Cardiac septum (tissue), 1 donor: ENCODE measurements at regions not wholly inside any gene's neighbourhood (a gene's known extent, or its start where the extent isn't known, plus 50 kb on each side); places are given as distances from the start of the nearest gene placed in this dataset.

Source experiments
- DNase-seq: peaks from one replicate; pipeline ENCODE4 v3.0.0-alpha.2; 2020; ENCODE audit warnings: low spot score
- intact Hi-C: fragments of 100-400 bp; cut with DNase I; formaldehyde crosslinking; loops from one replicate; pipeline ENCODE4 v1.14.0; 2022
- donor health status: DM: no; HTN: no; CAD: no.

DNA sequence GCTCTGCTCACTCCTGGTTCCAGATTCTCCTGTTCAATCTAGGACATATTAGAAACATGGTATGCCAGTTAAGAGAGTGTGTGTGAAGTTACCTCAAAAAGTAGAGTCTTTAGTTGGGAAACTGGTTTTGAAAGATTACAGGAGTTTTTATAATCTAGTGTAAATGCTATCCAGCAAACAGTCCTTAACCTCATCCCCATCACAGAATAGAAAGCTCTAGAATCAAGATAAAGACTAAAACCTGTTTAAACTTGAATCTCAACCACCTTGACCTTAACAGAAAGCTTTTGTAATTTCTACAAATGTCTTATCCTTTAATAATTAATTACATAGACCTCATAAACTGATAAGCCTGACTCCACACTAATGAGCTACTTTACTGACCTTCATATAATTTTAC lies 1288.7 kb upstream of the SORCS1 start:
- no peak for DNase-seq
- intact Hi-C loops = no loop called here

DNA sequence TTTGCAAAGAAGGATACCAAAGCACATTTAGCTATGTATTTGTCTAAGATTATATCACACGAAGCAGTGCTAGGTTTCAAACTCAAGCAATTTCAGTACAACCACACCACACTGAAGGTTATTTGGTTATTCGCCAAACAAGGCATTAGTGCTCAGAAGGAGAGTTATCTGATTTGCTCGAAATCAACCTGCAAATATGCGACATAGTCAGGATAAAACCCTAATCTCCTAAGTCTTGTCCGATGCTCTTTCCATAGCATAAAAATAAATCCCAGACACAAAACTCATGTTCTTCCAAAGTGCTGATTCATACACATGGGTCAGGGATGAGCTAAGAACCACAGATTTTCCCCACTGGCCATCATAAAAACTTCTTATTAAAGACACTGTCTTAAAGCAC lies 1288.0 kb upstream of the SORCS1 start:
- no peak for DNase-seq
- intact Hi-C loops = no loop called here

GRCh38 chr10:108450280-108450679 lies 1285.8 kb upstream of the SORCS1 start:
- intact Hi-C loops = no loop called here
- DNase-seq = no peak

DNA sequence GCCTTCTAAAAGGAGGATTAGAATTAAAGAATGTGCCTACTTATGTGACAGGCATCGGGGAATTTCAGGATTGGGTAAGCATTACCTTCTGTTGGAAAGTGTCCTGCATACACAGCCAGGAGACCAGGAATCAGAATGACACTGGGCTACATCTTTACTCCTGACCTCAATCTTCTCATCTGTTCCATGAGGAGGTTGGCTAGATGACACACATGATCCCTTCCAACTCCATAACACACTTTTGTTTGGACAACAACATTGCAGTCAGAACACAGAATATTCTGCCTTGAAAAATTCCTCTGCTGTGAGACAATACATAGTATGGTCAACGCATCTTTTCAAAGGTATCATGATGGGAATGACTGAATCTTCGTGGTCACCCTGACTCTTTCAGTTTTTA lies 1281.2 kb upstream of the SORCS1 start:
- intact Hi-C loops = no loop called here

DNA sequence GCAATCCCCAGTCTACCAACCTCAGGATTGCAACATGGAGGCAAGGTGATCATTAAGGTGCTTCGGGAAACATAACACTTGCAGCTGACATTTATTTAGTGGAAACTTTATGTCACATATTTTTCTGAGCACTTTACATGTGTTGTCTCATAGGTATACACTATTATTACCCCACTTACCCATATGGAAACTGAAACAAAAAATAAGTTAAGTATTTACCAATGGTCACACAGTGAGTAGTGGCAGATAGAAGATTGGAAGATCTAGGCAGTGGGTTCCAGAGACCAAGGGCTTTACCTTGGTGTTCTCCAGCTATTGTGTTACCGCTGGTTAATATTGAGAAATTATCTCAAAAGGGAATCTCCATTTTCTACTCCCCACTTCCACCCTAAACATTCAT lies 1279.1 kb upstream of the SORCS1 start:
- DNase-seq = no peak
- intact Hi-C loops = no loop called here

More for the DNA sequence above, 1281.2 kb upstream of the SORCS1 start:
- DNase-seq = no peak

DNA sequence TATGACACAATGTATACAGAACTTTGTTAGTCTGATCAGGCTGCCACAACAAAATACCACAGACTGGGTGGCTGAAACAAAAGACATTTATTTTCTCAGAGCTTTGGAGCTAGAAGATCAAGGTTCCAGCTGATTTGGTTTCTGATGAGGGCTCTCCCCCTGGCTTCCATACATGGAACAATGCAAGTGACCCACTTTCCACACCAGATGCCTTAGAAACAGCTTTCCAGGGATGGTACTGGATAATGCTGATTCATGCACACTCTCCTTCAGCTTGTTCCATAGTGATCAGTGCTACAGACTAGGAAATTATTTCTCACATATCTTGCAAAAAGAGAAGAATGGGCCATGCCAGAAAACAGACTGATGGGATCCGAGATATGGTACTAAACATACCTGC lies 1274.9 kb upstream of the SORCS1 start:
- no peak for DNase-seq
- intact Hi-C loops = no loop called here

DNA sequence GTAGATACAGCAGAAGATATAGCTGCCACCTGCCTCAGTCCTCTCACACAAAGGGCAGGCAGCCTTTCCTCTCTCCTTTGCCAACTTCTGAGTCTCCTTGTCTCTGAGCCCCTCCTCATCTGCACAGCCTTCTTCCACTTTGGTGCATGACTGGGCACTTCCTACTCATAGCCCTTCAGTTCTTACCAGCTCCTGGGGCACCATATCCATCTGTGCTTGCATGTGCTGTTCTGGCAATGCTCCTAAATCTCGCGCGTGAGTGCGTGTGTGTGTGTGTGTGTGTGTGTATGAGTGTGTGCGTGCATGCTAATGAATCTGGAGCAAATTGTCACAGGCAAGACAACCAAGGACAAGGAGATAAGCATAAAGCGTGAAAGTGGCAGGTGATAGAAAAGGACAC lies 1271.6 kb upstream of the SORCS1 start:
- DNase-seq = no peak
- intact Hi-C loops = no loop called here

DNA sequence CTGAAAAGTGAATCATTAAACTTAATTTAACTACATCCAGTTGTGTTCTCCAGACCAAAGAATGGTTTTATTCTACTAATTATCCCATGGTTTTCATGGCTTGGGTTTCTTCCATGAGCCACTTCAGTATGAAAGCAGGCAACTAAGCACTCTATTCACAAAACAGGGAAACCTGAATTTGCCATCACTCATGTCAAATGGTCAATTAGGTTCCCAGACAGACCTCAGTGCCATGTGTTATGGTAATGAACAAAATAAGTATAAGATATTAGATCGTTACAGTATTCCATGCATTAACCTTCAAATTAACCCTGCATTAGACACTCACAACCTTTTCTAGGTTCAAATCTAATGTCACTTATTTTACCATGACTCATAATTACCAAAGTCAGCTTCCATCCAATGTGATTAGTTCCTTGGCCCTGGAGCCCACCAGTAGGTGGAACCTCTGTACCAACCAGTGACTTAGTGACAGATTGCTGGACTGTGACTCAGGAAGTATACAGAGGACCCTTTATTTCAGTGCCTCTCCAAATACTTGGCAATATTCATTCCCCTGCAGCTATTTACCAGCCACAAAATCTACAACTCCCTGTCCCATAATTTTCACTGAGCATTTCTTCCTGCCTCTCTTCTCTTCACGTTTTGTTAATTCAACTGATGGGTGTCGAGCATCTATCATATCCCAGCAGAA lies 1270.2 kb upstream of the SORCS1 start:
- intact Hi-C loops = no loop called here
- no peak for DNase-seq

DNA sequence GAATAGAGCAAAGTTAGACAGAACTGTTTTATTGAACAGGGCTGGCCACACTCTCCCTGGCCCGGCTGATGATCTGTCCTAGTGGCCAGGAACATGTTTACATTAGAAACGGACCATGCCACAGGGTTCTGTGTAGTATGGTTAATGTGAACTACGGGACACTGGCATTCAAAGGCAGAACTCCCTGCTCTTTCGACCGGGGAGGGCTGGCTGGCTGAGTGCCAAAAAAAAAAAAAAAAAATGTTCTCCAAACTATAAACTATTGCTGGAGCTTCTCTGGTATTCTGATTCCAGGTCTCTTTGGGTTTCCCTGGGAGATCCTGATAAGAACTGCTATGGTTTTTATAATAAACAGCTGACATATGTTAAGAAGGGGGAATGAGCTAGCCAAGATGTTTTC lies 1262.6 kb upstream of the SORCS1 start:
- intact Hi-C loops = no loop called here
- no peak for DNase-seq

GRCh38 chr10:108425283-108425964 lies 1260.9 kb upstream of the SORCS1 start:
- DNase-seq = no peak
- intact Hi-C loops = no loop called here

GRCh38 chr10:108424656-108425055 lies 1260.2 kb upstream of the SORCS1 start:
- DNase-seq = no peak
- intact Hi-C loops = no loop called here

GRCh38 chr10:108422286-108422685 lies 1257.8 kb upstream of the SORCS1 start:
- intact Hi-C loops = no loop called here
- DNase-seq = no peak

- DNase-seq = no peak
- intact Hi-C loops = no loop called here
Observed at GRCh38 chr10:108421266-108421665, 1256.8 kb upstream of the SORCS1 start.

DNA sequence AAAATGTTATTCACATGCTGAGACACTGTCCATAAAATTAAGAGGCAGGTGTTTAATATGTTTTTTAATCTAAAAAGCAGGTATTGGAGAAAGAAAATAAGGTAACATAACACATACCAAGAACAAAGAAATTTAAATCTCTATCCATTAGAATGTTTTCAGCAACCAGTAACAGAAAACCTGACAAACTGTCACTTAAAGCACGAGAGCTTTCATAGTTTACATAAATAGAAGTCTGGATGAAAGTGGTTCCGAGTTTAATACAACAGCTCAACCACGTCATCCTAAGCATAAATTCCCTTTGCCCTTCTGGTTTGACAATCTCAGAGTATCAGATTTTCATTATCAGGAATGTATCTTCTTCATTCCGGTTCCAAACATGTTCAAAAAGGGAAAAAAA lies 1249.4 kb upstream of the SORCS1 start:
- intact Hi-C loops = no loop called here
- no peak for DNase-seq

DNA sequence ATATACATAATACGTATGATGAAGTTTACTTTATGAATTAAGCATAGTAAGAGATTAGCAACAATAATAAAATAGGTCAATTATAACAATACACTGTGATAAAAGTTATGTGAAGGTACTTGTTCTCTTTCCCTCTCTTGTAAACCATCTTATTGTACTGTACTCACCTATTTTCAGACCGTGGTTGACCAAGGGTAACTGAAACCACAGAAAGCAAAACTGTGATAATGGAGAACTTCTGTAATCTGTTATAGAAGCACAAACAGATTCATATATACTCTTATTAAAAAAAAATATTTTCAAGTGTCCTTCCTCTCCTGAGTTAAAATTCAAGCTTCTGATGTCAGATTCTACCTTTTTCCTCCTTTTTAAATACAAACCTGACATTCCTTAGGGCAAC lies 1247.8 kb upstream of the SORCS1 start:
- intact Hi-C loops = no loop called here
- DNase-seq = no peak

DNA sequence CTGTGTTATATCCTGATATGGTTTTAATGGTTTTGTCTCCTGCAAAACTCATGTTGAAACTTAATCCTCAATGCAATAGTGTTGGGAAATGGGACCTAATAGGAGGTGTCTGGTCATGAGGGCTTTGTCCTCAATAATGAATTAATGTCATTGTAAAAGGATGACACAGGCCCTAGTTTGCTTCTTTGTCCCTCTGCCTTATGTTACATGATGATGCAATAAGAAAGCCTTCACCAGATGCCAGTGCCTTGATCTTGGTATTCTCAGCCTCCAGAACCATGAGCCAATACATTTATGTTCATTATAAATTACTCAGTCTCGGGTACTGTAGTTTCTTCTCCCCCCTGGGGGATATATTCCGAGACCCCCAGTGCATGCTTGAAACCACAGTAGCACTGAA lies 1247.4 kb upstream of the SORCS1 start:
- intact Hi-C loops = no loop called here
- DNase-seq = no peak

DNA sequence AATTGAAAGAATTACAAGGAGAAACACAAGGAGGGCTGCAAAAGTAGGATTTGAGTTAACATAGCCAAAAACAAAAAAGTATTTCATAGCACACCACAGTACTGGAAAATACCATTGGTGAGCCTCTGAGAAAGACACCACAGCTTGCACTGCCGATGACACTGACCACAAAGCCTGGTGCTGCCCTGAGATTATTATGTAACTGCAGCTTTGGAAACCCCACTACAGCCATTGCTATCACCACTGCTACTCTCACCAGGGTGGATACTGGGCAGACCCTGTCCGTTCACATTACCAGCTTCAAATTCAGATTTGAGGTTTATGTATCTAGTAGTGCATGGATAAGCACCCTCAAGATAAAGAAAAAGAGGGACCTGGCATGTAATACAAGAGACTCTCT lies 1246.7 kb upstream of the SORCS1 start:
- no peak for DNase-seq
- intact Hi-C loops = no loop called here

- DNase-seq = no peak
- intact Hi-C loops = no loop called here
Observed at GRCh38 chr10:108410236-108410635, 1245.7 kb upstream of the SORCS1 start.

- DNase-seq = no peak
- intact Hi-C loops = no loop called here
Observed at GRCh38 chr10:108409306-108409705, 1244.8 kb upstream of the SORCS1 start.

DNA sequence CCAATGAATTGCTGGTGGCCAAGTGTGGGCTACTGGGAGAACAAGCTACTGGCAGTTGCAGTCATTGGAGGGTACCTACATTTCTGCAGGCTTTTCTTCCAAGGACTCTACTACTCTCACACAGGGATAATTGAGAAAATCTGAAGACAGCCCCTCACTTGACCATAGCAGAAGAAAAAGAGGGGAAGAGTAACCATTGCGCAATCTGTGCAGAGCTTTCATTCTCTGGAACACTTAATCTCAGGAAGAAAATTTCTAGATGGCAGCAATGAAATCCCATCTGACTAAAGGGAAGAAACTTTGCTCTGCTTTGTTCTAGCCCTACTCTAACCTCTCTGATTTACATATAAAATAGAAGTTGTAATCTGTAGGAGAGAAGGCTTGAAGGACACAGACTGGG lies 1239.6 kb upstream of the SORCS1 start:
- intact Hi-C loops = no loop called here
- no peak for DNase-seq

DNA sequence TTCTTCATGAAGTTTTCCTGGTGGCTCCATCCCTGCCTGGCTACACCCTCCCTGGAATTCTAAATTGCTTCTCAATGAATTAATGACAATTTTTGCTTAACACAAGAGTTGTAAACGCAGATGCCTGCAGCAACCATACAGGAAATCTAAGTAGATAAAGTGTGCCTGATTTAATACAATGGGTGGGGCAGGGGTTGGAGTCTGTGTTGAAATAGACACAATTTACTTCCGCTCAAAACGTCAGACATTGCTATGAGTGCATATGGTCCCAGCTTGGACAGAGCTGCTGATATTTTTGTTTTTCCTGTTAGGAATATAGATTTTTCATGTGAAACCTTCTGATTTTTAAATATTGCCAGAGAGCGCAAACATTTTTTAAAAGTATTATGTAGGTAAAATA lies 1235.0 kb upstream of the SORCS1 start:
- DNase-seq = no peak
- intact Hi-C loops = no loop called here

DNA sequence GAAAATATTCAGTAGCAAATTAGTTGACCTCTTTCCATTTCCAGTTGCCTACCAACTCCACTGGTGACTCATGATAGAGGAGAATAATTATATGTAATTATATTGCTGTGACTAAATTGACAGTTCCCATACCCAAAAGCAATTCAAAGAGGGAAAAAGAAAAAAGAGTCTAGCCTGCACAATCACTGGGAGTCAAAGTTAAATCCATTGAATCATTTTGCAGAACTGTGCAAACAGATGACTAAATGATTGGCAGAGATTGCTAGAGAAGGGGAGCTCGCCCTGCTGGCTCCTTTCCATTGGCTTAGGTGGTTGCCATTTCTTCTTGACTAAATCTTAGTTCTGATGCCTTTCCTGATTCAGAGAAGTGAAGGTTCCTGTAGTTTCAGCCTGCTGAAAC lies 1228.6 kb upstream of the SORCS1 start:
- no peak for DNase-seq
- intact Hi-C loops = no loop called here
